Mesenchymal stem cell (in vitro differentiated cells and primary cell): ENCODE measurements at regions not wholly inside any gene's neighbourhood (a gene's known extent, or its start where the extent isn't known, plus 50 kb on each side); places are given as distances from the start of the nearest gene placed in this dataset.

ENCODE experiments used
- DNase-seq: peaks from one replicate; pipeline ENCODE4 v3.0.0-alpha.2; 2013
- H2AFZ ChIP-seq: one replicate; pipeline ENCODE4 v1.6.1; 2013; ENCODE audit warnings: low read depth, mild to moderate bottlenecking, control low read depth, inconsistent platforms, low read length, moderate library complexity
- H2AK5ac ChIP-seq: 2 replicates; pipeline ENCODE4 v1.6.1; 2013; ENCODE audit warnings: low read length, moderate library complexity, mild to moderate bottlenecking, inconsistent platforms; ENCODE audit not compliant: severe bottlenecking
- H2BK120ac ChIP-seq: one replicate; pipeline ENCODE4 v1.6.1; 2013; ENCODE audit warnings: low read depth, mild to moderate bottlenecking, inconsistent platforms, low read length, moderate library complexity
- H2BK12ac ChIP-seq, 2 experiments: one replicate each; pipeline ENCODE4 v1.6.1; 2013; ENCODE audit warnings: inconsistent platforms in 2 of 2, low read length in 2 of 2, mild to moderate bottlenecking in 2 of 2, moderate library complexity in 2 of 2, control low read depth in 1 of 2
- H2BK15ac ChIP-seq: one replicate; pipeline ENCODE4 v1.6.1; 2013; ENCODE audit warnings: mild to moderate bottlenecking, low read depth, inconsistent platforms; ENCODE audit not compliant: poor library complexity, severe bottlenecking
- H2BK5ac ChIP-seq: 2 replicates; pipeline ENCODE4 v1.6.1; 2013; ENCODE audit warnings: low read depth, mild to moderate bottlenecking, low read length, control low read depth, inconsistent platforms; ENCODE audit not compliant: poor library complexity, severe bottlenecking
- H3K14ac ChIP-seq, 2 experiments: one replicate each; pipeline ENCODE4 v1.6.1; 2013; ENCODE audit warnings: inconsistent platforms in 2 of 2, low read length in 2 of 2, control low read depth in 1 of 2, mild to moderate bottlenecking in 1 of 2, moderate library complexity in 1 of 2
- H3K18ac ChIP-seq, 2 experiments: one replicate each; pipeline ENCODE4 v1.6.1; 2013; ENCODE audit warnings: inconsistent platforms in 2 of 2, low read length in 2 of 2, control low read depth in 1 of 2, low read depth in 1 of 2, mild to moderate bottlenecking in 1 of 2
- H3K23ac ChIP-seq, 2 experiments: one replicate each; pipeline ENCODE4 v1.6.1; 2013; ENCODE audit warnings: inconsistent platforms in 2 of 2, low read length in 2 of 2, mild to moderate bottlenecking in 2 of 2, moderate library complexity in 2 of 2, control low read depth in 1 of 2
- H3K27ac ChIP-seq: 2 replicates; pipeline ENCODE4 v1.5.1; 2013; ENCODE audit warnings: mild to moderate bottlenecking, moderate library complexity, low read length, control low read depth, inconsistent platforms; ENCODE audit not compliant: poor library complexity, severe bottlenecking
- H3K27me3 ChIP-seq, 2 experiments: 2 replicates each; pipeline versions ENCODE4 v1.6.1 to v1.7.0; 2013; ENCODE audit warnings: low read length in 2 of 2, mild to moderate bottlenecking in 2 of 2, moderate library complexity in 2 of 2, control low read depth in 1 of 2, inconsistent platforms in 1 of 2; ENCODE audit not compliant: control insufficient read depth in 1 of 2, insufficient read depth in 1 of 2
- H3K36me3 ChIP-seq, 2 experiments: 2 replicates each; pipeline versions ENCODE4 v1.6.1 to v1.7.0; 2013; ENCODE audit warnings: low read length in 2 of 2, control low read depth in 1 of 2, inconsistent platforms in 1 of 2, low read depth in 1 of 2, mild to moderate bottlenecking in 1 of 2; ENCODE audit not compliant: insufficient read depth in 2 of 2, control insufficient read depth in 1 of 2
- H3K4ac ChIP-seq, 2 experiments: one replicate each; pipeline ENCODE4 v1.6.1; 2013; ENCODE audit warnings: inconsistent platforms in 2 of 2, low read length in 2 of 2, mild to moderate bottlenecking in 2 of 2, moderate library complexity in 2 of 2, control low read depth in 1 of 2, low read depth in 1 of 2
- H3K4me1 ChIP-seq: 2 replicates; pipeline ENCODE4 v1.6.1; 2013; ENCODE audit warnings: low read depth, low read length, control low read depth; ENCODE audit not compliant: control insufficient read depth, insufficient read depth
- H3K4me2 ChIP-seq: 2 replicates; pipeline ENCODE4 v1.6.1; 2013; ENCODE audit warnings: low read length, mild to moderate bottlenecking, inconsistent platforms; ENCODE audit not compliant: poor library complexity, severe bottlenecking
- H3K4me3 ChIP-seq, 2 experiments: 2 replicates each; pipeline versions ENCODE4 v1.5.1 to v1.7.0; 2013; ENCODE audit warnings: low read length in 2 of 2, mild to moderate bottlenecking in 2 of 2, control low read depth in 1 of 2, low read depth in 1 of 2; ENCODE audit not compliant: insufficient read depth in 1 of 2
- H3K79me1 ChIP-seq: replicated peaks from 2 replicates; pipeline ENCODE4 v1.6.1; 2013; ENCODE audit warnings: mild to moderate bottlenecking, control low read depth, low read length, inconsistent platforms; ENCODE audit not compliant: poor library complexity, severe bottlenecking
- H3K9ac ChIP-seq: 2 replicates; pipeline ENCODE4 v1.7.0; 2013; ENCODE audit warnings: mild to moderate bottlenecking, low read length, moderate library complexity
- H3K9me3 ChIP-seq: 2 replicates; pipeline ENCODE4 v1.7.0; 2013; ENCODE audit warnings: mild to moderate bottlenecking, low read length; ENCODE audit not compliant: control insufficient read depth
- H4K8ac ChIP-seq: one replicate; pipeline ENCODE4 v1.6.1; 2013; ENCODE audit warnings: inconsistent platforms, mild to moderate bottlenecking, low read length, moderate library complexity
- H4K91ac ChIP-seq: one replicate; pipeline ENCODE4 v1.6.1; 2013; ENCODE audit warnings: mild to moderate bottlenecking, low read length, inconsistent platforms
- WGBS: methylation state at CpG from one replicate; pipeline ENCODE4 v1.1.7; 2013; ENCODE audit warnings: mixed read lengths; 5-methylcytosine and 5-hydroxymethylcytosine counted together

GRCh38 chr12:114860969-114861368 lies 177.0 kb upstream of the TBX3 start:
- no peak overlapping the region for H3K18ac ChIP-seq
- no peak overlapping the region for H2AFZ ChIP-seq
- no peak overlapping the region for H4K8ac ChIP-seq
- no peak overlapping the region for H4K91ac ChIP-seq
- no peak overlapping the region for H3K4ac ChIP-seq
- H3K9ac ChIP-seq, result no peak overlapping the region
- H2BK5ac ChIP-seq, result no peak overlapping the region
- no peaks in the 10 kb centered on the region for H3K4me1 ChIP-seq
- H3K14ac ChIP-seq, result no peak overlapping the region
- no peak overlapping the region for H2BK120ac ChIP-seq
- 91% methylated on average over 6 of the region's 6 CpGs for WGBS
- H3K23ac ChIP-seq, result no peak overlapping the region
- no peaks in the 10 kb centered on the region for H3K9me3 ChIP-seq
- H3K27ac ChIP-seq, result no peak overlapping the region
- no peak overlapping the region for H2BK15ac ChIP-seq
- no peak overlapping the region for H3K4me3 ChIP-seq
- no peak overlapping the region for H2BK12ac ChIP-seq
- no peak overlapping the region for H2AK5ac ChIP-seq
- H3K27me3 ChIP-seq, result no peaks in the 10 kb centered on the region
- DNase-seq, result no peak
- no peaks in the 10 kb centered on the region for H3K79me1 ChIP-seq
- H3K36me3 ChIP-seq, result no peaks in the 10 kb centered on the region
- H3K4me2 ChIP-seq, result no peak overlapping the region

- Histone ChIP-seq H2BK12ac (no peak overlapping the region), H2BK5ac (no peak overlapping the region), H3K23ac (no peak overlapping the region), H3K27me3 (no peaks in the 10 kb centered on the region), H3K4me3 (no peak overlapping the region), H3K4ac (no peak overlapping the region), H3K9ac (no peak overlapping the region), H2BK120ac (no peak overlapping the region), H3K4me1 (no peaks in the 10 kb centered on the region), H3K36me3 (no peaks in the 10 kb centered on the region), H2AFZ (no peak overlapping the region), H2BK15ac (no peak overlapping the region), H3K18ac (no peak overlapping the region), H3K14ac (no peak overlapping the region), H4K91ac (no peak overlapping the region), H3K27ac (no peak overlapping the region), H2AK5ac (no peak overlapping the region), H4K8ac (no peak overlapping the region), H3K9me3 (peaks cover 5% of the 10 kb centered on the region), H3K4me2 (no peak overlapping the region), H3K79me1 (no peaks in the 10 kb centered on the region)
- DNase-seq, result no peak
- 82% methylated on average over 6 of the region's 7 CpGs for WGBS
Measured at GRCh38 chr12:114858388-114859146, 174.6 kb upstream of the TBX3 start.

- Histone ChIP-seq H3K4ac (no peak overlapping the region), H3K27ac (no peak overlapping the region), H3K9me3 (peaks cover 5% of the 10 kb centered on the region), H3K36me3 (no peaks in the 10 kb centered on the region), H2BK12ac (no peak overlapping the region), H3K4me3 (no peak overlapping the region), H3K4me2 (no peak overlapping the region), H3K18ac (no peak overlapping the region), H3K27me3 (no peaks in the 10 kb centered on the region), H3K79me1 (no peaks in the 10 kb centered on the region), H2BK15ac (no peak overlapping the region), H3K4me1 (no peaks in the 10 kb centered on the region), H3K14ac (no peak overlapping the region), H2BK5ac (no peak overlapping the region), H2AK5ac (no peak overlapping the region), H4K91ac (no peak overlapping the region), H3K9ac (no peak overlapping the region), H4K8ac (no peak overlapping the region), H2AFZ (no peak overlapping the region), H2BK120ac (no peak overlapping the region), H3K23ac (no peak overlapping the region)
- no peak for DNase-seq
- 92% methylated on average over 2 of the region's 3 CpGs for WGBS
Measured at GRCh38 chr12:114855678-114856077, 171.7 kb upstream of the TBX3 start.

- Histone ChIP-seq H4K91ac (no peak overlapping the region), H2BK15ac (no peak overlapping the region), H2BK5ac (no peak overlapping the region), H3K4ac (no peak overlapping the region), H3K36me3 (no peaks in the 10 kb centered on the region), H3K4me1 (no peaks in the 10 kb centered on the region), H3K9me3 (peaks cover 5% of the 10 kb centered on the region), H2BK12ac (no peak overlapping the region), H3K27ac (no peak overlapping the region), H2AFZ (no peak overlapping the region), H3K4me2 (no peak overlapping the region), H4K8ac (no peak overlapping the region), H3K4me3 (no peak overlapping the region), H2BK120ac (no peak overlapping the region), H3K27me3 (no peaks in the 10 kb centered on the region), H3K79me1 (no peaks in the 10 kb centered on the region), H2AK5ac (no peak overlapping the region), H3K14ac (no peak overlapping the region), H3K23ac (no peak overlapping the region), H3K9ac (no peak overlapping the region), H3K18ac (no peak overlapping the region)
- DNase-seq, result no peak
- WGBS, result 82% methylated on average over 9 of the region's 10 CpGs
Measured at GRCh38 chr12:114852976-114853529, 169.1 kb upstream of the TBX3 start.
